A549 (cell line): ENCODE measurements at regions not wholly inside any gene's neighbourhood (a gene's known extent, or its start where the extent isn't known, plus 50 kb on each side); places are given as distances from the start of the nearest gene placed in this dataset.

Source experiments
- ATAC-seq, 2 experiments: fragments of 200-7000 bp in 1 of 2; fragments of >200 bp in 1 of 2; cut with Nextera tagmentation in 1 of 2; cut with Tn5 transposase in 1 of 2; 3 replicates each; pipeline versions ENCODE4 v1.8.0 to v1.9.1; 2018 to 2020; ENCODE audit warnings: mild to moderate bottlenecking in 1 of 2, moderate library complexity in 1 of 2
- CTCF ChIA-PET: fragments of 300-600 bp; sonication (Branson Sonifier 250); formaldehyde crosslinking; extraction: SDS; loops from one replicate; lab custom pipeline; 2021; ENCODE audit warnings: antibody characterized with exemption, inconsistent platforms; lab: Yijun Ruan, JAX
- POLR2A ChIA-PET: fragments of 350-600 bp; formaldehyde crosslinking; extraction: SDS; loops from one replicate; lab custom pipeline; 2021; ENCODE audit warnings: antibody characterized with exemption, inconsistent platforms; lab: Yijun Ruan, JAX
- DNase-seq, 2 experiments: peaks; one replicate each; pipeline versions ENCODE4 v3.0.0 to v3.0.0-alpha.2; 2011 to 2016; ENCODE audit warnings: low read depth in 1 of 2, low spot score in 1 of 2
- FAIRE-seq: peaks from 2 replicates; lab custom pipeline; 2011; peaks lifted over from hg19 to GRCh38; lab: Jason Lieb, UNC
- H3K27ac ChIP-seq, 2 experiments: fragments of >200 bp; sonication (Bioruptor Twin); formaldehyde crosslinking; 3 replicates each; pipeline ENCODE4 v1.5.1; 2016 to 2017
- H3K4me1 ChIP-seq: fragments of >200 bp; sonication (Bioruptor Twin); formaldehyde crosslinking; 3 replicates; pipeline ENCODE4 v1.6.1; 2016
- H3K4me2 ChIP-seq: fragments of >200 bp; sonication (Bioruptor Twin); formaldehyde crosslinking; 3 replicates; pipeline ENCODE4 v1.6.1; 2016
- H3K4me3 ChIP-seq: fragments of >200 bp; sonication (Bioruptor Twin); formaldehyde crosslinking; 3 replicates; pipeline ENCODE4 v1.5.1; 2016
- H3K9me3 ChIP-seq: fragments of >200 bp; sonication (Bioruptor Twin); formaldehyde crosslinking; 3 replicates; pipeline ENCODE4 v1.6.1; 2016
- BCL3 ChIP-seq: fragments of >200 bp; sonication (Bioruptor Twin); formaldehyde crosslinking; IDR thresholded peaks from 3 replicates; pipeline ENCODE4 v1.6.1; 2016
- CBX2 ChIP-seq: fragments of 200-600 bp; sonication (generic); IDR thresholded peaks from 2 replicates; pipeline ENCODE4 v1.6.1; 2016; ENCODE audit warnings: low read depth, mild to moderate bottlenecking, borderline replicate concordance
- CHD4 ChIP-seq: fragments of 200-600 bp; sonication (generic); IDR thresholded peaks from 2 replicates; pipeline ENCODE4 v1.6.1; 2016; ENCODE audit warnings: antibody characterized with exemption, mild to moderate bottlenecking, borderline replicate concordance
- CTCF ChIP-seq: fragments of >200 bp; sonication (Bioruptor Twin); formaldehyde crosslinking; IDR thresholded peaks from 3 replicates; pipeline ENCODE4 v1.5.1; 2016
- EHMT2 ChIP-seq: fragments of 200-600 bp; sonication (generic); IDR thresholded peaks from 2 replicates; pipeline ENCODE4 v1.6.1; 2016; ENCODE audit warnings: antibody characterized with exemption, low read depth, mild to moderate bottlenecking, moderate library complexity
- ESRRA ChIP-seq: fragments of 150-350 bp; IDR thresholded peaks from 2 replicates; pipeline ENCODE4 v1.6.1; 2014; ENCODE audit warnings: mild to moderate bottlenecking, low read length, borderline replicate concordance
- FOSL2 ChIP-seq, 2 experiments: fragments of 450-650 bp in 1 of 2; fragments of >200 bp in 1 of 2; sonication (Bioruptor Twin) in 1 of 2; formaldehyde crosslinking; IDR thresholded peaks; 2 replicates each; pipeline versions ENCODE4 v1.5.0 to v1.6.1; 2016 to 2020; ENCODE audit warnings: mild to moderate bottlenecking in 1 of 2, moderate library complexity in 1 of 2
- GATA3 ChIP-seq: IDR thresholded peaks from 2 replicates; pipeline ENCODE4 v1.6.1; 2012; ENCODE audit warnings: borderline replicate concordance
- HEYL ChIP-seq: fragments of 250-450 bp; sonication (Bioruptor Pico); IDR thresholded peaks from 2 replicates; pipeline ENCODE4 v1.8.0; 2021; ENCODE audit warnings: mild to moderate bottlenecking, moderate library complexity
- HOXB13 ChIP-seq: fragments of 250-450 bp; sonication (Bioruptor Pico); IDR thresholded peaks from 2 replicates; pipeline ENCODE4 v1.5.0; 2020; ENCODE audit warnings: low read depth, mild to moderate bottlenecking, moderate library complexity
- KDM5A ChIP-seq: fragments of 200-600 bp; sonication (generic); IDR thresholded peaks from 2 replicates; pipeline ENCODE4 v1.6.1; 2016; ENCODE audit warnings: antibody characterized with exemption, mild to moderate bottlenecking
- MAFK ChIP-seq: fragments of 450-650 bp; IDR thresholded peaks from 2 replicates; pipeline ENCODE4 v1.6.1; 2014; ENCODE audit not compliant: partially characterized antibody
- MYC ChIP-seq: IDR thresholded peaks from 2 replicates; pipeline ENCODE4 v1.6.1; 2012; ENCODE audit warnings: mild to moderate bottlenecking, inconsistent platforms, low read length, improper control_type of control experiment, borderline replicate concordance
- NR3C1 ChIP-seq: fragments of >200 bp; sonication (Bioruptor Twin); formaldehyde crosslinking; IDR thresholded peaks from 3 replicates; pipeline ENCODE4 v1.6.1; 2017
- PHF8 ChIP-seq: fragments of 200-600 bp; sonication (generic); IDR thresholded peaks from 2 replicates; pipeline ENCODE4 v1.6.1; 2016; ENCODE audit warnings: low read depth, mild to moderate bottlenecking, antibody characterized with exemption, moderate library complexity, borderline replicate concordance
- RAD21 ChIP-seq, 2 experiments: fragments of >200 bp in 1 of 2; sonication (Bioruptor Twin) in 1 of 2; formaldehyde crosslinking in 1 of 2; IDR thresholded peaks in 1 of 2; conservative IDR thresholded peaks in 1 of 2; 2 replicates in 1 of 2; 3 replicates in 1 of 2; pipeline ENCODE4 v1.6.1; 2012 to 2018; ENCODE audit warnings: inconsistent platforms in 1 of 2
- RCOR1 ChIP-seq: fragments of 150-350 bp; IDR thresholded peaks from 2 replicates; pipeline ENCODE4 v1.6.1; 2014; ENCODE audit warnings: antibody characterized with exemption, low read length, low read depth
- SMC3 ChIP-seq: fragments of >200 bp; sonication (Bioruptor Twin); formaldehyde crosslinking; IDR thresholded peaks from 3 replicates; pipeline ENCODE4 v1.6.1; 2018; ENCODE audit warnings: inconsistent platforms
- SREBF2 ChIP-seq: fragments of 450-650 bp; IDR thresholded peaks from 2 replicates; pipeline ENCODE4 v1.6.1; 2014; ENCODE audit warnings: mild to moderate bottlenecking, moderate library complexity
- TFCP2L1 ChIP-seq: fragments of 250-450 bp; sonication (Bioruptor Pico); IDR thresholded peaks from 2 replicates; pipeline ENCODE4 v1.5.0; 2021; ENCODE audit warnings: mild to moderate bottlenecking
- ZC3H11A ChIP-seq: fragments of 450-650 bp; IDR thresholded peaks from 2 replicates; pipeline ENCODE4 v1.6.1; 2014; ENCODE audit warnings: antibody characterized with exemption, mild to moderate bottlenecking
- WGBS: methylation state at CpG from one replicate; pipeline ENCODE4 v1.1.6; 2017; ENCODE audit errors: missing lambda C conversion rate; 5-methylcytosine and 5-hydroxymethylcytosine counted together
- TF ChIP-seq, protein P1 (sequence below): fragments of >200 bp; sonication (Bioruptor Twin); formaldehyde crosslinking; IDR thresholded peaks from 2 replicates; pipeline ENCODE4 v1.6.1; 2016

DNA sequence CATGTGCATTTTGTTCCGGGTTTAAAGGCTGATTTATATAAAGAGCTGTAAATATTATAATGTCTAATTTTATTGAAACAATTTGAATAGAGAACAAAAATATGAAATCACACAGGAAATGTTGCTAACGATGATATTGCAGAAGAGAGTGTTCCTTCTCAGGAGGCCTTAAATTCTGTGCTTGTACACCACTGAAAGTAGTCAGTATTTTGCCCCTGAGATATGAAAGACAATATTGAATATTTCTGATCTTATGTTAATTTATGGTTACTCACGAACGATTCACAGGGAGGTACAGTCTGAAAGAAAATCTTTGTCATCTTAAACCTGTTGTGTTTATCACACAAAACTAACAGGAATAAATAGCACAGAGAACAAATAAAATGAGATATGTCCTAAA lies 213.2 kb upstream of the PLSCR5 start:
- Histone ChIP-seq H3K27ac (no peak overlapping the region), H3K4me3 (no peak overlapping the region), H3K4me1 (no peaks in the 10 kb centered on the region), H3K4me2 (no peak overlapping the region), H3K9me3 (no peaks in the 10 kb centered on the region)
- ChIA-PET POLR2A (no interaction called here), CTCF (interaction anchor here (1.8 kb wide), 1 partner anchor 374 kb away, joined by 5 read pairs; no protein-coding TSS in a partner anchor)
- TF ChIP-seq TFCP2L1 (no peak), HOXB13 (no peak), GATA3 (no peak), RCOR1 (no peak), KDM5A (no peak), ESRRA (no peak)
- ATAC-seq (no peak), DNase-seq (no peak), FAIRE-seq (no peak)
- 19% methylated on average over 4 of the region's 4 CpGs for WGBS

- FAIRE-seq (no peak), ATAC-seq (no peak), DNase-seq (peak in 1 of 2 experiments; percentile 10)
- Histone ChIP-seq H3K9me3 (no peaks in the 10 kb centered on the region), H3K4me1 (no peaks in the 10 kb centered on the region), H3K4me2 (no peak overlapping the region), H3K27ac (no peak overlapping the region), H3K4me3 (no peak overlapping the region)
- ChIA-PET CTCF (interaction anchor here (1.8 kb wide), 1 partner anchor 374 kb away, joined by 5 read pairs; no protein-coding TSS in a partner anchor), POLR2A (no interaction called here)
- peak; percentile 34; the same call in 2 of the 3 replicates for TF ChIP-seq CTCF
- peak; percentile 46 to 49; a peak in 4 of 5 replicates for TF ChIP-seq RAD21 (conservative IDR thresholded peaks at IDR 0.05 in 1 of 2, IDR thresholded peaks at IDR 0.05 in 1 of 2)
- TF ChIP-seq, protein P1, sequence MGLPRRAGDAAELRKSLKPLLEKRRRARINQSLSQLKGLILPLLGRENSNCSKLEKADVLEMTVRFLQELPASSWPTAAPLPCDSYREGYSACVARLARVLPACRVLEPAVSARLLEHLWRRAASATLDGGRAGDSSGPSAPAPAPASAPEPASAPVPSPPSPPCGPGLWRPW, result no peak
- no peak for TF ChIP-seq GATA3
- TF ChIP-seq SMC3, result peak; percentile 9; the same call in 1 of the 3 replicates
- TF ChIP-seq FOSL2 (IDR thresholded peaks at IDR 0.05), result no peak
- TF ChIP-seq FOSL2 (CRISPR knock-in tag; IDR thresholded peaks at IDR 0.05), result no peak
- WGBS, result 6% methylated on average over 2 of the region's 2 CpGs
These were observed 212.6 kb upstream of the PLSCR5 start for GRCh38 chr3:146817704-146818103.

DNA sequence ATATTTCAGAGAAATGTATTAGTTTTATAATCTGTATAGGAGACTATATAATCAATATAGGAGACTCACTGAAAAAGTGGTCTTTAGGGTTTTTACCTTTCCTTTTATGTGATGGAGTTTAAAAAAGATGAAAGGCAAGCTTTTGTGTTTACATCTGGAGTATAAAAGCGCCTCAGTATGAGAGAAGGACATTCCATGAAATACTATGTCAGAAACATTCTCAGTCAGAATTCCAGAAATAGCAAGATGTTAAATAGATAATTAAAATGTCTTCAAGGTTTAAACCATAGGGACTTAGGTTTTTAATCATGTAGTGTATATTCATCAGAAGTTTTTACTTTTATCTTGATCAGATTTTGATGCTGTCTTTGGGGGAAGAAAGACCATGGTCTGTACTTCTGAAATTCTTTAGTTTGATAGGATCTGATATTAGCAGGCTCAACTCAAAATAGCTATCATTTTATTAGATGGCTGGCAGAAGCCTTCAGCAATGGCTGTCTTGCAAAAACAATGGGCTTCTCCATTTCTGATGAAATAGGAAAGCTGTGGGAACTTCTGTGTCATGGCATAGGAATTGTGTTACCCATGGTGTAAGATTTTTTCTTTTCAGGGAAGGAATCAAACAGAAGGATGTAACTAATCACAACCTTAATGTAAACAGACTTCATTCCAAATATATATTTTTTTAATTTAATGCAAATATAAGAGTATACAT lies 209.6 kb upstream of the PLSCR5 start:
- no peak overlapping the region for H3K27ac ChIP-seq
- ATAC-seq (no peak), FAIRE-seq (no peak), DNase-seq (no peak)
- WGBS, result 43% methylated on average over 1 of the region's 1 CpG
- no peaks in the 10 kb centered on the region for H3K4me1 ChIP-seq
- POLR2A ChIA-PET, result no interaction called here
- no peak overlapping the region for H3K4me2 ChIP-seq
- H3K4me3 ChIP-seq, result no peak overlapping the region
- no peak for TF ChIP-seq EHMT2
- TF ChIP-seq CHD4, result no peak
- TF ChIP-seq PHF8, result no peak
- TF ChIP-seq MAFK, result no peak
- no peak for TF ChIP-seq HOXB13
- CTCF ChIA-PET, result interaction anchor here (1.2 kb wide), 1 partner anchor 12 kb away, joined by 4 read pairs; no protein-coding TSS in a partner anchor
- H3K9me3 ChIP-seq, result no peaks in the 10 kb centered on the region

- ChIA-PET CTCF (no interaction called here), POLR2A (no interaction called here)
- Histone ChIP-seq H3K4me2 (no peak overlapping the region), H3K27ac (no peak overlapping the region), H3K4me3 (no peak overlapping the region), H3K9me3 (no peaks in the 10 kb centered on the region), H3K4me1 (no peaks in the 10 kb centered on the region)
- no peak for FAIRE-seq
- no peak for TF ChIP-seq SREBF2
- TF ChIP-seq, protein P1, result no peak
- no peak for TF ChIP-seq MYC
- TF ChIP-seq ZC3H11A, result no peak
- TF ChIP-seq HEYL (CRISPR knock-in tag), result no peak
- no peak for TF ChIP-seq CBX2
- no peak for TF ChIP-seq BCL3
- TF ChIP-seq NR3C1, result no peak
- WGBS, result 13% methylated on average over 1 of the region's 1 CpG
- no peak for ATAC-seq
- DNase-seq, result no peak
These were observed 208.3 kb upstream of the PLSCR5 start for GRCh38 chr3:146813496-146813895.
